Naive B cell (primary cell): ENCODE measurements at regions not wholly inside any gene's neighbourhood (a gene's known extent, or its start where the extent isn't known, plus 50 kb on each side); places are given as distances from the start of the nearest gene placed in this dataset.
A peak's percentile ranks its signal among the peaks of the same experiment; 100 is the strongest.

Experiments used
- ATAC-seq, 2 donors: fragments of 150-1000 bp; cut with Tn5 transposase; 2 replicates each; pipeline ENCODE4 v1.10.0; 2021; ENCODE audit warnings: low read depth in 2 of 2, mild to moderate bottlenecking in 2 of 2, moderate library complexity in 2 of 2
- DNase-seq: peaks from one replicate; pipeline ENCODE4 v3.0.0; 2022
- H3K27ac Mint-ChIP-seq, 6 donors: one replicate each; pipeline ENCODE4 v1.8.0; 2020 to 2022; ENCODE audit warnings: mild to moderate bottlenecking in 6 of 6, mixed read lengths in 6 of 6, moderate library complexity in 5 of 6, inconsistent platforms in 2 of 6
- H3K27me3 Mint-ChIP-seq, 3 donors: one replicate each; pipeline ENCODE4 v1.8.0; 2021 to 2022; ENCODE audit warnings: mixed read lengths in 3 of 3, mild to moderate bottlenecking in 1 of 3
- H3K36me3 Mint-ChIP-seq, 2 donors: one replicate each; pipeline ENCODE4 v1.8.0; 2020 to 2022; ENCODE audit warnings: mixed read lengths in 2 of 2, inconsistent platforms in 1 of 2, mild to moderate bottlenecking in 1 of 2
- H3K4me1 Mint-ChIP-seq, 3 donors: one replicate each; pipeline ENCODE4 v1.8.0; 2020 to 2022; ENCODE audit warnings: mixed read lengths in 3 of 3, inconsistent platforms in 1 of 3, mild to moderate bottlenecking in 1 of 3, moderate library complexity in 1 of 3
- H3K4me3 Mint-ChIP-seq, 8 donors: one replicate each; pipeline ENCODE4 v1.8.0; 2020 to 2022; ENCODE audit warnings: mild to moderate bottlenecking in 8 of 8, mixed read lengths in 8 of 8, moderate library complexity in 8 of 8, inconsistent platforms in 2 of 8
- H3K9me3 Mint-ChIP-seq, 7 donors: one replicate each; pipeline ENCODE4 v1.8.0; 2020 to 2022; ENCODE audit warnings: mixed read lengths in 7 of 7, mild to moderate bottlenecking in 5 of 7, inconsistent platforms in 2 of 7, moderate library complexity in 1 of 7

DNA sequence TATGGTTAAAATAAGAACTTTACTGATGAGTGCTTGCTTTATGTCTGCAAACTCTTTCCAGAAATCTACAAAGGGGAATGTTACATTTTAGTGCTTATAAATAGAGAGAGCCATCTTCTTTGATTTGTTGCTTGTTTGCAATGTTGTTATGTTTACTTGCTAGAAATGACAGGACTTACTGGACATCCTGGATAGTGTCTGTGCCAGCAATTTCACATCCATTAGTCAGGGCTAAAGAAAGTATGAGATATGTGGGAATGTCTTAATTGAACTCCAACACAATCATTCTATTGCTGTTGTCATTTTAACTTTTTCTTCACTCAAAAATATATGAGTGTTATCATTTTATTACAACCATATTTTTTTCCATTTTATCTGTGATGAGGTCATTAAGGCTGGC is 453.2 kb downstream of the TNS3 start:
- Mint-ChIP-seq H3K36me3 (no peaks in the 10 kb centered on the region), H3K9me3 (peaks cover 0 to 2% (median 0%) of the 10 kb centered on the region in 7 donors), H3K4me1 (no peaks in the 10 kb centered on the region), H3K4me3 (no peak overlapping the region), H3K27ac (no peak overlapping the region), H3K27me3 (peaks cover 8 to 13% (median 12%) of the 10 kb centered on the region in 3 donors)
- no peak for ATAC-seq
- no peak for DNase-seq

DNA sequence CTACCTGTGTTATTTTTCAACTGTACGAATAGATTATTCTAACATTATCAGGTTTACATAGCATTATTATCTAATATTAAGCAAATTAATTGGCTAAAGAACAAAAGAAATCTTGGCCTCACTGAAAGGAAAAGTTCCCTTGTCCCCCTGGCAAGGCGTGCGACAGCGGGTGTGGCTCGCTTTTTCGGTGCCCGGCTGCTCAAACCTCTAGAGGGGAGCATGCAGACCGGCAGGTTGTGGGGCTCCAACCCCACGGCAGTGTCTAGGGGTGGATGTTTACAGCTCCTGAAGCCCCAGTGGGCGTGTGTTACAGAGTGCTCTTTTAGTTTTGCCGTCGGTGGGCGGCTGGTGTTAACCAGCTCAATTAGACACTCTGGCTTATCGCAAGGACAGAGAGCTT is 456.4 kb downstream of the TNS3 start:
- no peaks in the 10 kb centered on the region for H3K4me1 Mint-ChIP-seq
- no peak overlapping the region for H3K4me3 Mint-ChIP-seq
- no peaks in the 10 kb centered on the region for H3K36me3 Mint-ChIP-seq
- no peak for DNase-seq
- peak overlapping the region in 1 of 6 donors; percentile 58 for H3K27ac Mint-ChIP-seq
- peaks cover under 1 to 11% (median 4%) of the 10 kb centered on the region in 3 donors for H3K27me3 Mint-ChIP-seq
- H3K9me3 Mint-ChIP-seq, result peaks cover 0 to 4% (median 0%) of the 10 kb centered on the region in 7 donors
- no peak for ATAC-seq

DNA sequence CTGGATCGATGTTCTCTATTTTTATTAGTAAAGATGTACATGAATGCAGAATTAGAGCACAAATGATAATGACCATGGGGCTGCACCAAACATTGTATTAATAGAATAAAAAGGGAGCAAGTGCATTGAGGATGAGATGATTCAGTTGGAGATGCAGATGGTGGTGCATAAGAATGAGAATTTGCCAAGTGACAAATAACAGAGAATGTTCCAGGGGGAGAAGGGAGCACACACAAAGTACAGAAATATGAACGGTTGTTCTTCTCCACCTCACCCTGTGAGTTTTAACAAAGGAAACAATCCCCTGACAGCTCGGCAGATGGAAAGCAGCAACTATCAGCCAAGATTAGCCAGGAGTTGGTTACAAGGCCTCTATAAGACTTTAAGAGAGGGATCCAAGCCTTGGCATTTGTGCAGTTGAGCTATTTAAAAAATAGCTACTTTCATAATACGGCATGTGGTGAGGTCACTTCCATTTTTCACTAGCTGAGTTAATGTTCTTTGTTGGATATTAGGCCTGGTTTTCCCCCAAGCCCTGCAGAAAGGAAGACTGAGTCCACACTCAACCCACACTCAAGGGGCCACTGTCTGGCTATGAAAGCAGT is 462.5 kb downstream of the TNS3 start:
- Mint-ChIP-seq H3K27ac (no peak overlapping the region), H3K4me1 (no peaks in the 10 kb centered on the region), H3K4me3 (no peak overlapping the region), H3K36me3 (no peaks in the 10 kb centered on the region), H3K27me3 (peaks cover 5 to 16% (median 9%) of the 10 kb centered on the region in 3 donors), H3K9me3 (peaks cover 0 to 3% (median 0%) of the 10 kb centered on the region in 7 donors)
- DNase-seq (no peak), ATAC-seq (no peak)

DNA sequence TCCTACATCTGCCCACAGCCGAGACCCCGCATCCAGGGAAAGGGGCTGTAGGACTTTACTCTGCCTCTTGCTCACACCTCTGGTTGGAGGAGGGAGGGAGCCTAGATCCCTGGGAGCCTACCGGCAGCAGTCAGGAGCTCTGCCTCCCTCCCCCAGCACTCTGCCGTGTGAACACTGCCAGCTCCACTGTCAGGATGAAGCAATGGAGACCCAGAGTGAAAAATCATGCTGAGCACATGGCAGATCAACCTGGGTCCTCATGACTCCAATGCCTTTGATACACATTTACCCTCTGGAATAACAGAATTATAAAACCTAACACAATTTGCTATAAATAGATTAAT is 477.7 kb downstream of the TNS3 start:
- H3K4me3 Mint-ChIP-seq, result no peak overlapping the region
- no peaks in the 10 kb centered on the region for H3K36me3 Mint-ChIP-seq
- H3K27me3 Mint-ChIP-seq, result no peaks in the 10 kb centered on the region
- peaks cover 0 to 4% (median 0%) of the 10 kb centered on the region in 7 donors for H3K9me3 Mint-ChIP-seq
- H3K4me1 Mint-ChIP-seq, result peaks cover 5 to 12% (median 11%) of the 10 kb centered on the region in 3 donors
- DNase-seq (no peak), ATAC-seq (no peak)
- H3K27ac Mint-ChIP-seq, result no peak overlapping the region

DNA sequence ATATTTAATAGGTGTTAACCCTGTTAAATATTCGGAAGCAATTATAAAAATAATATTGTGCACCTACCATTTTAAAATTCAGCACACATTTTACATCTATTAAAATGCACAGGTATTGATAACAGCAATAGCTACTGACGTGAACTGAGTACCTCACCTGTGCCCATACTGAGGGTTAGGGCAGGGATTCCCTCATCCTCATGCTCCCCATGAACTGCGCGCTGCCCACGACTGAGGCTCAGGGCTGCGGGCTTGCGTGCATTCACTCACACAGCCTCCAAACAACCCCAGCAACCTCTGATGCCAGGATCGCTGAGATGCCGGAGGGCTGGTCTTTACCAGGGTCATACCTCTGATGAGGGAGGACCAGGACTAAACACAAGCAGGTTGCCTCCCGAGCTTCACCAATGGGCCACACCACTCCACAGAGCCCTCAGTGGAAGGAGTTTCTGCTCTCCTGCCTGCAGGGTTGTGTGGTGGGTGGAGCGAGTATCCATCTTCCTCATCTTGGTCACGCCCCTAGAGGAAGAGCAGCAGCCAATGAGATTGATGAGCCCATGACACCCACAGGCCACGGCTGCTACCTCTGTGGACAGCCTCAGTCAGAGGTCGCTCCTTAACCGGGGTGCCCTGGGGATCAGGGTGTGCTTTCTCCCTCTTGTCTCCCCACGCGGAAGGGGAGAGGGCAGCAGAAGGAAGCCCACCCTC is 478.3 kb downstream of the TNS3 start:
- Mint-ChIP-seq H3K4me3 (no peak overlapping the region), H3K27ac (no peak overlapping the region), H3K9me3 (peaks cover 0 to 4% (median 0%) of the 10 kb centered on the region in 7 donors), H3K4me1 (peaks cover 5 to 12% (median 8%) of the 10 kb centered on the region in 3 donors), H3K27me3 (no peaks in the 10 kb centered on the region), H3K36me3 (no peaks in the 10 kb centered on the region)
- DNase-seq, result no peak
- ATAC-seq, result no peak

DNA sequence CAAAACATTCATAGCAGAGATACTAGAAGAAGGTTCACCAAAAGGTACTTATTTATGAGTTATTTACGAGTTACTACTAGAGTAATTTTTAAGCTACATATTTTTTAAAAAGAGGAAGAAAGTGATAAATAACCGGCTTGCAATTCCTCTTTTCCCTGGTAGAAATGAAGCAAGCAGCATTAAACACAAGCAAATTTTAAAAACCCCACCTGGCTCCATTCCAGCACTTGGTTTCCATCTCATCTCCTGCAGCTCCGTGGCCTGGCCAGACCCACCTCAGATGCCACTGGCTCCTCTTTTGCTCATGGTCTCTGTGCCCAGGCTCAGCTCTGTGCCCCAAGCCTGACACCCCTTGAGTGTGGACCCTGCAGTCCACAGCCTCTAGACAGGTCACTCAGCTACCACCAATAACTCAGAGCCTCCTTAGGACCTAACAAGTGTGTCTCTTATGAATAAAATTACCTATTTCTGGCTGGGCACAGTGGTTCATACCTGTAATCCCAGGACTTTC is 479.5 kb downstream of the TNS3 start:
- no peak for ATAC-seq
- no peaks in the 10 kb centered on the region for H3K36me3 Mint-ChIP-seq
- no peak for DNase-seq
- H3K27ac Mint-ChIP-seq, result peak overlapping the region in 1 of 6 donors; percentile 32
- peaks cover 5 to 12% (median 8%) of the 10 kb centered on the region in 3 donors for H3K4me1 Mint-ChIP-seq
- no peaks in the 10 kb centered on the region for H3K27me3 Mint-ChIP-seq
- H3K9me3 Mint-ChIP-seq, result peaks cover 0 to 4% (median 0%) of the 10 kb centered on the region in 7 donors
- H3K4me3 Mint-ChIP-seq, result peak overlapping the region in 2 of 8 donors; percentile 22 to 77

DNA sequence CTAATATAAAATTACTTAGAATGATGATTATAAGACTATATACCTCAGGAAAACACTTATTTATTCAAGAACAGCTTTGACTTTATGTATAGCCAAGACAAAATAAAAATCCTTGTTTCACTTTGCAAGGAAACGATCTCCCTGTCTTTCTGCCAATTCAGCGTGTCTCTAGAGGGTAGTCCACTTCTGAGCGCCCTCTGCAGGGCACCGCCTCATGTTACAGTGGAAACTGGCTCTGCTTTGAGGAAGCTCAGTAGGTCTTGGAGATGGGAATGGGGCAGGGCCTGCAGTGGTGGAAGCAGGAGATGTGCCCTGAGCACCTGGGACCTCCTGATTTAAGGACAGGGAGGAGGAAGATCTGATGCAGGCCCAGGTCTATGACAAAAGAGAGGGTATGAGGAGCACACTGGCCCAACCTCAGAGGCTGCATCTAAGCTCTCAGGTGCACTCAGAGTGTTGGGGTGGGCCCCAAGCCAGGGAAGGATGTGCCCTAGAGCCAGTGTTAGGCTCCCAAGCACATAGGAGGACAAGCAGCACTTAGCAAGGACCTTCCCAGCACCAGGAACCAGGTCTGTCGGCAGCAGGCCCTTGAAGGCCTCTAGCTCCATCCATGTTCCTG is 481.0 kb downstream of the TNS3 start:
- ATAC-seq (no peak), DNase-seq (no peak)
- H3K4me3 Mint-ChIP-seq, result no peak overlapping the region
- no peaks in the 10 kb centered on the region for H3K27me3 Mint-ChIP-seq
- H3K36me3 Mint-ChIP-seq, result no peaks in the 10 kb centered on the region
- peak overlapping the region in 1 of 6 donors; percentile 85 for H3K27ac Mint-ChIP-seq
- peaks cover 5 to 12% (median 8%) of the 10 kb centered on the region in 3 donors for H3K4me1 Mint-ChIP-seq
- peaks cover 0 to 4% (median 0%) of the 10 kb centered on the region in 7 donors for H3K9me3 Mint-ChIP-seq

DNA sequence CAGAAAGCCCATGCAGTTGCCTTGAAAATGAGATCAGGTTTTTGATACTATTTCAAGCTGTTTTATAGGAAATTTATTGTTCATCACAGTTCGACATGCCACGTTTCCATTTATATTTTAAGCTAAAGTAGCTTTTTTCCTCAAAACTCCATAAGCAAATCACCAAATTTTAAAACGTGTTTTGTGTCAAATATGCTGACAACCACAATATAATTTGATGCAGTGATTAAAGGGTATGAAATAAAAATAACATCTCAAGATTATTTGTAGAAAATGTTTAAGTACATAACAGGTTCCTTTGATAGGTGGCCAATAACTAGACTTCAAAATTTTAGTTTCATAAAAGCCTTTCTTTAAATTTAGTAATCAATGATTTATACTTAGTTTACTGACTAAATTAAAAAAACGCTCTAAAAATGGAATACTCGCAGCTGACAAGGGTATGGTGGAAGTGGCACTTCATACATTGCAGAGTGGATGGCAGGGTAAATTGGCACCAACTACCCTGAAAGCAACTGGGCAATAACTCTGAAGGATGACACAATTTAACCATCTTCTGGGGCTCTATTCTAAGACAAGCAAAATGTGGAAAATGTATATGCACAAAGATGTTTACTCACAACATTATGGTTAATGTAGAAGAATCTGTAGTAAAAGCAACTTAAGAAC is 481.6 kb downstream of the TNS3 start:
- H3K4me3 Mint-ChIP-seq, result no peak overlapping the region
- peaks cover 5 to 12% (median 8%) of the 10 kb centered on the region in 3 donors for H3K4me1 Mint-ChIP-seq
- peaks cover 0 to 4% (median 0%) of the 10 kb centered on the region in 7 donors for H3K9me3 Mint-ChIP-seq
- H3K36me3 Mint-ChIP-seq, result no peaks in the 10 kb centered on the region
- peak overlapping the region in 1 of 6 donors; percentile 4 for H3K27ac Mint-ChIP-seq
- DNase-seq, result no peak
- no peak for ATAC-seq
- H3K27me3 Mint-ChIP-seq, result no peaks in the 10 kb centered on the region

DNA sequence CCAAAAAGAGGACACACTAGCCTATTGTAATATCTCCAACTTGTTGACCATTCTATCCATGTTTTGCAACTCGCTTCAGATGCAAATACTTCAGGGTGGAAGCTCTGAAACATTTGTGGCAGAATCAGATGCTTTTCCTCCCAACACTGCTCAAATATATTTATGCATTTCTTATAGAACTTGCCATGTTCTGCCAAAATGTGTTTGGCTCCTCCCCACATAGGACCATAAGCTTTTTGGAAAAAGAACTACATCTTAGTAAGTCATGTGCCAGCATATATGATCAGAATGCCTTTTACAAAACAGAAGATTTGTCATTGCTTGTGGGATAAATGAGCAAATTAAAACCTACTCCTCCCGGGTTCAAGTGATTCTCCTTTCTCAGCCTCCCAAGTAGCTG is 484.5 kb downstream of the TNS3 start:
- peaks cover 3 to 8% (median 6%) of the 10 kb centered on the region in 3 donors for H3K4me1 Mint-ChIP-seq
- no peaks in the 10 kb centered on the region for H3K36me3 Mint-ChIP-seq
- H3K9me3 Mint-ChIP-seq, result peaks cover 0 to 4% (median 0%) of the 10 kb centered on the region in 7 donors
- peaks cover 0 to 6% (median 5%) of the 10 kb centered on the region in 3 donors for H3K27me3 Mint-ChIP-seq
- no peak for DNase-seq
- H3K27ac Mint-ChIP-seq, result no peak overlapping the region
- H3K4me3 Mint-ChIP-seq, result no peak overlapping the region
- no peak for ATAC-seq

DNA sequence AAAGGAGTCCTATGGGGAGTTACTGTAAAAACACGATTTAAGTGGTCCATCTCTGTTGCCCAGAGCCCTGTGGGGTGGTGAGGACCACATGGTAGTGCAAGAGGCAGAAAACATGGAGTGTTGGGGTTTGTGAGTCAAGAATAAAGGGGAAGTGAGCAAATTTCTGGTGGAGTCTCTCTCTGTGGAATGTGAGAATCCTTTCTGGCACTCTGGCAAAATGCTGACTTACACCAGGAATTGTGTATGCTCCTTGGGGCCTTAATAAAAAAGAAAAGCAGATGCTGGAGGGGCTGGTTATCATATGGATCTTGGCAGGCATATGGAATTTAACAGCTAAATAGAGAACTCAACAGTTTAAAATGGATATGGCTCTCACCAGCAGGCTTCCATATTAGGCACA is 486.0 kb downstream of the TNS3 start:
- DNase-seq, result no peak
- peaks cover 0 to 1% (median 0%) of the 10 kb centered on the region in 3 donors for H3K4me1 Mint-ChIP-seq
- peaks cover 10 to 14% (median 13%) of the 10 kb centered on the region in 3 donors for H3K27me3 Mint-ChIP-seq
- H3K36me3 Mint-ChIP-seq, result no peaks in the 10 kb centered on the region
- no peak overlapping the region for H3K27ac Mint-ChIP-seq
- no peak overlapping the region for H3K4me3 Mint-ChIP-seq
- peaks cover 0 to 2% (median 0%) of the 10 kb centered on the region in 7 donors for H3K9me3 Mint-ChIP-seq
- no peak for ATAC-seq

DNA sequence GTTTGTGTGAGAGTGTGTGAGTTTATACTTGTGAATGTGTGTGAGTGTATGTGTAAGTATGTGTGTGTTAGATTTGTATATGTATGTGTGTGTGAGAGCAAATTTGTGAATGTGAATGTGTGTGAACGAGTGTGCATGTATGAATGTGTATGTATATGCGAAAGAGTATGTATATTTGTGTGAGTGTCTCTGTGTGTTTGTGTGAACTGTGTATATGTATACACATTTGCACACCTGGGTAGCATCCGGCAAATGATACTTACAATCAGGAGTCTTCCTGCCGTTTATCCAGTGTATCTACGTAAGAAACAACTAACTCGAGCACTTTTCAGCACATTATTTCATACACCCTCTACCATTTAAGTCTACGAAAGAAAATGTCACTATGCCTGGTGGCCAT is 487.4 kb downstream of the TNS3 start:
- ATAC-seq (no peak), DNase-seq (no peak)
- Mint-ChIP-seq H3K27me3 (peaks cover 19 to 21% (median 21%) of the 10 kb centered on the region in 3 donors), H3K9me3 (no peaks in the 10 kb centered on the region), H3K36me3 (no peaks in the 10 kb centered on the region), H3K27ac (no peak overlapping the region), H3K4me3 (no peak overlapping the region), H3K4me1 (peaks cover 0 to 3% (median 0%) of the 10 kb centered on the region in 3 donors)

DNA sequence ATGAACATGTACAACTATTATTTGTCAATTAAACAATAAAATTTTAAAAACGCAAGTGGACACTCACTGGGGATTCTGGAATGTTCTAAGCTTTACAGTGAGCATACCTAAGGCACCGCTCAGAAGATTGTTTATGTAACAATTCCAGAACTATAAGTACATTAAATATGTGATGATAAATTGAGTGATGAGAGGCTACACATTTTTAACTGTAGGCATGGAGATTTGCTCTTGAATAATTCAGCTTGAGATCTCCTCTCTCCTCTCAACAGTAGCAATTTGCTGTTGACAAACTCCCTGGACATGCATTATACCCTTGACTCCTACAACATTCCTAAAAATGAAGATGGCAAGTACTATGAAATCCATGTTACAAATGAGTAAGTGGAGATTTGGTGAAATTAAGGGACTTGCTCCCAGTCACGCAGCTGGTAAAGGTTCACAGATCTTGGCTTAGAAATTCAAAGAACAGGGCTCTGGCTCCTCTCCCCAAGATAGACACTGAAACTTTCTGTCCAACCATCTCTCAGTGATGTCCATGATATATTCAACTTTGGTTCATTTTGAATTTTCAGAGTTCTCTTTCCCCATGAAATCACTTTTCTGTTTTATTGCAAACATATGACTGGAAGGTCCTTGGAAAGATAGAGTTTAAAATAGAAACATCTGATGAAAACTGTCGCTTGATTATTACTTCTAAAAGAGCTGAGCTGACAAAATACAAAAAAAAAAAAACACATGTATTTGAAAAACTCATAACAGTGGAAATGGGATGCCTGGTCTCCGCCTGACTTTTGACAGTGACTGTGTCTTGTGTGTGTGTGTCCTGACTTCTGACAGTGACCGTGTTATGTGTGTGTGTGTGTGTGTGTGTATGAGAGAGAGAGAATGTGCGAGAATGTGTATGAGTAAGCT is 488.3 kb downstream of the TNS3 start:
- Mint-ChIP-seq H3K4me3 (no peak overlapping the region), H3K36me3 (no peaks in the 10 kb centered on the region), H3K4me1 (peaks cover 0 to 6% (median 0%) of the 10 kb centered on the region in 3 donors), H3K27ac (no peak overlapping the region), H3K27me3 (peaks cover 19 to 21% (median 21%) of the 10 kb centered on the region in 3 donors), H3K9me3 (no peaks in the 10 kb centered on the region)
- no peak for ATAC-seq
- no peak for DNase-seq
